ENCODE measurements at regions not wholly inside any gene's neighbourhood (a gene's known extent, or its start where the extent isn't known, plus 50 kb on each side); places are given as distances from the start of the nearest gene placed in this dataset.
"Not testable (repeated sequence)": the region's sequence is repeated elsewhere in the genome, so short reads cannot be mapped to it uniquely, and the experiment has no call there.

GRCh38 chr3:159305017-159305416 is 503.2 kb downstream of the MFSD1 start:
- Histone ChIP-seq H3K36me3 (ENCODE audit: control insufficient read depth in 2 of 2, insufficient read depth in 2 of 2, low read length in 2 of 2) (no peaks in the 10 kb centered on the region), H3K9me3 (ENCODE audit: control insufficient read depth in 2 of 2, low read length in 2 of 2) (no peaks in the 10 kb centered on the region), H3K27me3 (ENCODE audit: control insufficient read depth in 2 of 2, insufficient read depth in 2 of 2, low read length in 2 of 2) (no peaks in the 10 kb centered on the region), H3K4me1 (ENCODE audit: control insufficient read depth in 2 of 2, insufficient read depth in 2 of 2, low read length in 2 of 2) (no peaks in the 10 kb centered on the region), H3K4me3 (ENCODE audit: low read length in 2 of 2) (no peak overlapping the region), H3K9ac (ENCODE audit: low read depth in 1 of 2, low read length in 2 of 2) (no peak overlapping the region), H3K27ac (ENCODE audit: low read depth in 2 of 2, low read length in 2 of 2) (no peak overlapping the region)

- H3K27me3 ChIP-seq (ENCODE audit: control insufficient read depth in 2 of 2, insufficient read depth in 2 of 2, low read length in 2 of 2); H3K27ac ChIP-seq (ENCODE audit: low read depth in 2 of 2, low read length in 2 of 2); H3K9me3 ChIP-seq (ENCODE audit: control insufficient read depth in 2 of 2, low read length in 2 of 2); H3K4me1 ChIP-seq (ENCODE audit: control insufficient read depth in 2 of 2, insufficient read depth in 2 of 2, low read length in 2 of 2); H3K9ac ChIP-seq (ENCODE audit: low read depth in 1 of 2, low read length in 2 of 2); H3K36me3 ChIP-seq (ENCODE audit: control insufficient read depth in 2 of 2, insufficient read depth in 2 of 2, low read length in 2 of 2); H3K4me3 ChIP-seq (ENCODE audit: low read length in 2 of 2): not testable (repeated sequence)
Measured at GRCh38 chr3:159316706-159317105, 514.9 kb downstream of the MFSD1 start.

GRCh38 chr3:159319156-159319555 is 517.3 kb downstream of the MFSD1 start:
- H3K4me1 ChIP-seq (ENCODE audit: control insufficient read depth in 2 of 2, insufficient read depth in 2 of 2, low read length in 2 of 2), result no peaks in the 10 kb centered on the region
- no peaks in the 10 kb centered on the region for H3K27me3 ChIP-seq (ENCODE audit: control insufficient read depth in 2 of 2, insufficient read depth in 2 of 2, low read length in 2 of 2)
- no peaks in the 10 kb centered on the region for H3K9me3 ChIP-seq (ENCODE audit: control insufficient read depth in 2 of 2, low read length in 2 of 2)
- H3K9ac ChIP-seq (ENCODE audit: low read depth in 1 of 2, low read length in 2 of 2), result no peak overlapping the region
- no peak overlapping the region for H3K27ac ChIP-seq (ENCODE audit: low read depth in 2 of 2, low read length in 2 of 2)
- no peak overlapping the region for H3K4me3 ChIP-seq (ENCODE audit: low read length in 2 of 2)
- no peaks in the 10 kb centered on the region for H3K36me3 ChIP-seq (ENCODE audit: control insufficient read depth in 2 of 2, insufficient read depth in 2 of 2, low read length in 2 of 2)

- Histone ChIP-seq H3K36me3 (ENCODE audit: control insufficient read depth in 2 of 2, insufficient read depth in 2 of 2, low read length in 2 of 2) (no peaks in the 10 kb centered on the region), H3K27ac (ENCODE audit: low read depth in 2 of 2, low read length in 2 of 2) (no peak overlapping the region), H3K4me1 (ENCODE audit: control insufficient read depth in 2 of 2, insufficient read depth in 2 of 2, low read length in 2 of 2) (no peaks in the 10 kb centered on the region), H3K4me3 (ENCODE audit: low read length in 2 of 2) (no peak overlapping the region), H3K9ac (ENCODE audit: low read depth in 1 of 2, low read length in 2 of 2) (no peak overlapping the region), H3K27me3 (ENCODE audit: control insufficient read depth in 2 of 2, insufficient read depth in 2 of 2, low read length in 2 of 2) (no peaks in the 10 kb centered on the region), H3K9me3 (ENCODE audit: control insufficient read depth in 2 of 2, low read length in 2 of 2) (no peaks in the 10 kb centered on the region)
Measured at GRCh38 chr3:159322322-159322939, 520.6 kb downstream of the MFSD1 start.

- Histone ChIP-seq H3K4me1 (ENCODE audit: control insufficient read depth in 2 of 2, insufficient read depth in 2 of 2, low read length in 2 of 2) (no peaks in the 10 kb centered on the region), H3K27ac (ENCODE audit: low read depth in 2 of 2, low read length in 2 of 2) (no peak overlapping the region), H3K36me3 (ENCODE audit: control insufficient read depth in 2 of 2, insufficient read depth in 2 of 2, low read length in 2 of 2) (no peaks in the 10 kb centered on the region), H3K4me3 (ENCODE audit: low read length in 2 of 2) (no peak overlapping the region), H3K27me3 (ENCODE audit: control insufficient read depth in 2 of 2, insufficient read depth in 2 of 2, low read length in 2 of 2) (no peaks in the 10 kb centered on the region), H3K9me3 (ENCODE audit: control insufficient read depth in 2 of 2, low read length in 2 of 2) (no peaks in the 10 kb centered on the region), H3K9ac (ENCODE audit: low read depth in 1 of 2, low read length in 2 of 2) (no peak overlapping the region)
Measured at GRCh38 chr3:159323848-159324247, 522.0 kb downstream of the MFSD1 start.

- Histone ChIP-seq H3K9me3 (ENCODE audit: control insufficient read depth in 2 of 2, low read length in 2 of 2) (no peaks in the 10 kb centered on the region), H3K4me3 (ENCODE audit: low read length in 2 of 2) (no peak overlapping the region), H3K9ac (ENCODE audit: low read depth in 1 of 2, low read length in 2 of 2) (no peak overlapping the region), H3K27me3 (ENCODE audit: control insufficient read depth in 2 of 2, insufficient read depth in 2 of 2, low read length in 2 of 2) (no peaks in the 10 kb centered on the region), H3K36me3 (ENCODE audit: control insufficient read depth in 2 of 2, insufficient read depth in 2 of 2, low read length in 2 of 2) (no peaks in the 10 kb centered on the region), H3K27ac (ENCODE audit: low read depth in 2 of 2, low read length in 2 of 2) (no peak overlapping the region), H3K4me1 (ENCODE audit: control insufficient read depth in 2 of 2, insufficient read depth in 2 of 2, low read length in 2 of 2) (no peaks in the 10 kb centered on the region)
Measured at GRCh38 chr3:159326998-159327397, 525.1 kb downstream of the MFSD1 start.

GRCh38 chr3:159332535-159333099 is 530.8 kb downstream of the MFSD1 start:
- H3K27ac ChIP-seq (ENCODE audit: low read depth in 2 of 2, low read length in 2 of 2), result no peak overlapping the region
- H3K36me3 ChIP-seq (ENCODE audit: control insufficient read depth in 2 of 2, insufficient read depth in 2 of 2, low read length in 2 of 2), result no peaks in the 10 kb centered on the region
- H3K4me3 ChIP-seq (ENCODE audit: low read length in 2 of 2), result no peak overlapping the region
- no peaks in the 10 kb centered on the region for H3K4me1 ChIP-seq (ENCODE audit: control insufficient read depth in 2 of 2, insufficient read depth in 2 of 2, low read length in 2 of 2)
- no peaks in the 10 kb centered on the region for H3K27me3 ChIP-seq (ENCODE audit: control insufficient read depth in 2 of 2, insufficient read depth in 2 of 2, low read length in 2 of 2)
- no peaks in the 10 kb centered on the region for H3K9me3 ChIP-seq (ENCODE audit: control insufficient read depth in 2 of 2, low read length in 2 of 2)
- no peak overlapping the region for H3K9ac ChIP-seq (ENCODE audit: low read depth in 1 of 2, low read length in 2 of 2)

- Histone ChIP-seq H3K27ac (ENCODE audit: low read depth in 2 of 2, low read length in 2 of 2) (no peak overlapping the region), H3K9ac (ENCODE audit: low read depth in 1 of 2, low read length in 2 of 2) (no peak overlapping the region), H3K4me3 (ENCODE audit: low read length in 2 of 2) (no peak overlapping the region)
Measured at GRCh38 chr3:159339131-159339530, 537.3 kb downstream of the MFSD1 start.

GRCh38 chr3:159340877-159341500 is 539.1 kb downstream of the MFSD1 start:
- Histone ChIP-seq H3K27me3 (ENCODE audit: control insufficient read depth in 2 of 2, insufficient read depth in 2 of 2, low read length in 2 of 2) (no peaks in the 10 kb centered on the region), H3K27ac (ENCODE audit: low read depth in 2 of 2, low read length in 2 of 2) (no peak overlapping the region), H3K4me3 (ENCODE audit: low read length in 2 of 2) (no peak overlapping the region), H3K9ac (ENCODE audit: low read depth in 1 of 2, low read length in 2 of 2) (no peak overlapping the region), H3K4me1 (ENCODE audit: control insufficient read depth in 2 of 2, insufficient read depth in 2 of 2, low read length in 2 of 2) (no peaks in the 10 kb centered on the region), H3K36me3 (ENCODE audit: control insufficient read depth in 2 of 2, insufficient read depth in 2 of 2, low read length in 2 of 2) (no peaks in the 10 kb centered on the region), H3K9me3 (ENCODE audit: control insufficient read depth in 2 of 2, low read length in 2 of 2) (no peaks in the 10 kb centered on the region)

More at GRCh38 chr3:159339131-159339530, 537.3 kb downstream of the MFSD1 start:
- H3K4me1 ChIP-seq (ENCODE audit: control insufficient read depth in 2 of 2, insufficient read depth in 2 of 2, low read length in 2 of 2), result no peaks in the 10 kb centered on the region
- H3K9me3 ChIP-seq (ENCODE audit: control insufficient read depth in 2 of 2, low read length in 2 of 2), result no peaks in the 10 kb centered on the region
- H3K27me3 ChIP-seq (ENCODE audit: control insufficient read depth in 2 of 2, insufficient read depth in 2 of 2, low read length in 2 of 2), result no peaks in the 10 kb centered on the region
- no peaks in the 10 kb centered on the region for H3K36me3 ChIP-seq (ENCODE audit: control insufficient read depth in 2 of 2, insufficient read depth in 2 of 2, low read length in 2 of 2)

- no peak overlapping the region for H3K27ac ChIP-seq (ENCODE audit: low read depth in 2 of 2, low read length in 2 of 2)
- no peak overlapping the region for H3K9ac ChIP-seq (ENCODE audit: low read depth in 1 of 2, low read length in 2 of 2)
- H3K27me3 ChIP-seq (ENCODE audit: control insufficient read depth in 2 of 2, insufficient read depth in 2 of 2, low read length in 2 of 2), result no peaks in the 10 kb centered on the region
- H3K4me1 ChIP-seq (ENCODE audit: control insufficient read depth in 2 of 2, insufficient read depth in 2 of 2, low read length in 2 of 2), result no peaks in the 10 kb centered on the region
- no peak overlapping the region for H3K4me3 ChIP-seq (ENCODE audit: low read length in 2 of 2)
- no peaks in the 10 kb centered on the region for H3K36me3 ChIP-seq (ENCODE audit: control insufficient read depth in 2 of 2, insufficient read depth in 2 of 2, low read length in 2 of 2)
- H3K9me3 ChIP-seq (ENCODE audit: control insufficient read depth in 2 of 2, low read length in 2 of 2), result no peaks in the 10 kb centered on the region
Measured at GRCh38 chr3:159346271-159346903, 544.5 kb downstream of the MFSD1 start.

All from mucosa of rectum (tissue), 2 donors.